HUES64 (cell line): ENCODE measurements at regions not wholly inside any gene's neighbourhood (a gene's known extent, or its start where the extent isn't known, plus 50 kb on each side); places are given as distances from the start of the nearest gene placed in this dataset.
"Not testable (repeated sequence)": the region's sequence is repeated elsewhere in the genome, so short reads cannot be mapped to it uniquely, and the experiment has no call there.

Source experiments
- H3K27ac ChIP-seq: 2 replicates; pipeline ENCODE4 v1.7.0; 2013; ENCODE audit warnings: low read depth, low read length, inconsistent platforms
- H3K27me3 ChIP-seq: 2 replicates; pipeline ENCODE4 v1.6.1; 2013; ENCODE audit warnings: mild to moderate bottlenecking, low read length; ENCODE audit not compliant: insufficient read depth
- H3K36me3 ChIP-seq: 2 replicates; pipeline ENCODE4 v1.6.1; 2013; ENCODE audit warnings: mild to moderate bottlenecking, low read length; ENCODE audit not compliant: insufficient read depth
- H3K4me1 ChIP-seq: 2 replicates; pipeline ENCODE4 v1.6.1; 2013; ENCODE audit warnings: mild to moderate bottlenecking, low read length, moderate library complexity; ENCODE audit not compliant: insufficient read depth
- H3K4me3 ChIP-seq: 2 replicates; pipeline ENCODE4 v1.5.1; 2013; ENCODE audit warnings: mild to moderate bottlenecking, low read length, moderate library complexity
- H3K9ac ChIP-seq: 2 replicates; pipeline ENCODE4 v1.6.1; 2013; ENCODE audit warnings: mild to moderate bottlenecking, low read depth, low read length
- H3K9me3 ChIP-seq: 2 replicates; pipeline ENCODE4 v1.6.1; 2013; ENCODE audit warnings: low read depth, low read length; ENCODE audit not compliant: insufficient read depth
- WGBS: fragments of 150-250, 120-280 bp; methylation state at CpG from one replicate; pipeline ENCODE4 v1.1.7; 2013; ENCODE audit warnings: missing lambda C conversion rate; 5-methylcytosine and 5-hydroxymethylcytosine counted together

DNA sequence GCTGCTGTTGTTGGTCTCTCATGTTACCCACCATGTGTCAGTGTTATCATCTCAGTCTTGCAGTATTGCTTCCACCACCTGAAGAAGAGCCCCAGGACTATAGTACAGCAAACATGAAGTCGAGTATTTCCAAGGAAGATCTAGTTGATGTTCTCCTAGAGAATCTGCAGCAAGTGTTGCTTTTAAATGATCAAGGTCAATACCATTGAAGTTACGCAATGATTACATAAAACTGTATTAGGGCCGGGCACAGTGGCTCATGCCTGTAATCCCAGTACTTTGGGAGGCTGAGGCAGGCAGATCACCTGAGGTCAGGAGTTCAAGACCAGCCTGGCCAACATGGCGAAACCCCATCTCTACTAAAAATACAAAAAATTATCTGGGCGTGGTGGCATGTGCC is 173.9 kb downstream of the TJP1 start:
- H3K4me3 ChIP-seq, H3K36me3 ChIP-seq, H3K27me3 ChIP-seq, H3K9ac ChIP-seq, H3K4me1 ChIP-seq, H3K27ac ChIP-seq: not testable (repeated sequence)
- peaks cover 26% of the 10 kb centered on the region for H3K9me3 ChIP-seq
- WGBS, result 87% methylated on average over 5 of the region's 5 CpGs

GRCh38 chr15:29645841-29646240 is 176.4 kb downstream of the TJP1 start:
- H3K27me3 ChIP-seq, result no peaks in the 10 kb centered on the region

GRCh38 chr15:29644361-29644760 is 177.9 kb downstream of the TJP1 start:
- not testable (repeated sequence) for H3K4me3 ChIP-seq, H3K4me1 ChIP-seq, H3K9ac ChIP-seq, H3K36me3 ChIP-seq, H3K27me3 ChIP-seq, H3K27ac ChIP-seq
- H3K9me3 ChIP-seq, result peaks cover 14% of the 10 kb centered on the region
- 96% methylated on average over 12 of the region's 12 CpGs for WGBS

More at GRCh38 chr15:29645841-29646240, 176.4 kb downstream of the TJP1 start:
- Histone ChIP-seq H3K9me3 (peaks cover 14% of the 10 kb centered on the region), H3K9ac (no peak overlapping the region), H3K36me3 (no peaks in the 10 kb centered on the region), H3K4me1 (no peaks in the 10 kb centered on the region), H3K4me3 (no peak overlapping the region), H3K27ac (no peak overlapping the region)
- 93% methylated on average over 3 of the region's 3 CpGs for WGBS

DNA sequence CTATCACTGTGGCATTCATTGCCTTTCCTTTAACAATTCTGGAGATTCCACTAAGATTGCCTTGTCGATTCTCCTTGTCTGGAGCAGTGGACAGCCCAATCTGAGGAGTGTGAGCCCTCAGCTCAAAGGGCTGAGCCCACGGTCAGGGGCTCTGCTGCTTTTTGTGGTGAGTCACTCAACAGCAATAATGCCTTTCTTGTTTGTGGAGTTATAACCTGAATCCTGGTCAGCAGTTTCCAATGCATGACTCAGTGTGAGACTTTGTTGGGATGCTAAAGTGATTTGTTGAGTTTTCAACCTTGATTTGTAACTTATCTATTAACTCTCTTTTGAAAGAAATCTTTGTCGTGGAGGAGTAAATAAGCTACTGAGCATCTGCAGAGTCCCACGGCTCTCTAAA is 183.5 kb downstream of the TJP1 start:
- no peaks in the 10 kb centered on the region for H3K4me1 ChIP-seq
- H3K27ac ChIP-seq, result no peak overlapping the region
- no peak overlapping the region for H3K4me3 ChIP-seq
- no peaks in the 10 kb centered on the region for H3K27me3 ChIP-seq
- H3K36me3 ChIP-seq, result no peaks in the 10 kb centered on the region
- WGBS, result 87% methylated on average over 4 of the region's 4 CpGs
- no peaks in the 10 kb centered on the region for H3K9me3 ChIP-seq
- H3K9ac ChIP-seq, result no peak overlapping the region

DNA sequence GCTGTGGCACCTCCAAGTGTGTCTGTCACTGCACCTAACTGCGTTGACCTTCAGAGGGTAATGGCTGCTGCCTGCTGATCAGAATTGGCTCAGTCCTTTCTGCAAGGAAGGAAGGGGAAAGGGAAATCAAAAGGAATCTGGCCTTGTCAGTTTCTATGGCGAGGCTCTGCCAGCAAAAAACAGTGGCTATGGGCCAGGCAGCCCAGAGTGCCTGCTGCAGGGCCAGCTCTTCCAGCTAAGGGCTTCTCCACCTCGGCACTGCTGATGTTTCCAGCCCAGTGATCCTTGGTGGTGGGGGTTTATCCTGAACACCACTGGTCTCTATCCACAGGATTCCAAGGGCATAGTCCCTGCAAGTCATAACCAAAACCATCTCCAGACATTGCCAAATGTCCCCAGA is 184.3 kb downstream of the TJP1 start:
- H3K36me3 ChIP-seq, result no peaks in the 10 kb centered on the region
- WGBS, result 92% methylated on average over 3 of the region's 3 CpGs

GRCh38 chr15:29637555-29637954 is 184.7 kb downstream of the TJP1 start:
- Histone ChIP-seq H3K36me3 (no peaks in the 10 kb centered on the region), H3K9ac (no peak overlapping the region), H3K27me3 (no peaks in the 10 kb centered on the region), H3K27ac (no peak overlapping the region), H3K4me1 (no peaks in the 10 kb centered on the region), H3K9me3 (no peaks in the 10 kb centered on the region), H3K4me3 (no peak overlapping the region)
- WGBS, result 95% methylated on average over 7 of the region's 7 CpGs

More for the DNA sequence above, 184.3 kb downstream of the TJP1 start:
- H3K27ac ChIP-seq, result no peak overlapping the region
- no peaks in the 10 kb centered on the region for H3K9me3 ChIP-seq
- H3K9ac ChIP-seq, result no peak overlapping the region
- no peaks in the 10 kb centered on the region for H3K27me3 ChIP-seq
- no peak overlapping the region for H3K4me3 ChIP-seq
- no peaks in the 10 kb centered on the region for H3K4me1 ChIP-seq

GRCh38 chr15:29636921-29637320 is 185.3 kb downstream of the TJP1 start:
- no peaks in the 10 kb centered on the region for H3K9me3 ChIP-seq
- H3K9ac ChIP-seq, result no peak overlapping the region
- H3K36me3 ChIP-seq, result no peaks in the 10 kb centered on the region
- H3K4me1 ChIP-seq, result no peaks in the 10 kb centered on the region
- H3K27me3 ChIP-seq, result no peaks in the 10 kb centered on the region
- no peak overlapping the region for H3K4me3 ChIP-seq
- no peak overlapping the region for H3K27ac ChIP-seq

GRCh38 chr15:29636140-29636539 is 186.1 kb downstream of the TJP1 start:
- Histone ChIP-seq H3K4me3 (no peak overlapping the region), H3K27me3 (no peaks in the 10 kb centered on the region), H3K4me1 (peaks cover 7% of the 10 kb centered on the region; the same call in 1 of the 2 replicates), H3K9ac (no peak overlapping the region), H3K9me3 (no peaks in the 10 kb centered on the region), H3K36me3 (no peaks in the 10 kb centered on the region), H3K27ac (no peak overlapping the region)
- WGBS, result 90% methylated on average over 13 of the region's 13 CpGs

DNA sequence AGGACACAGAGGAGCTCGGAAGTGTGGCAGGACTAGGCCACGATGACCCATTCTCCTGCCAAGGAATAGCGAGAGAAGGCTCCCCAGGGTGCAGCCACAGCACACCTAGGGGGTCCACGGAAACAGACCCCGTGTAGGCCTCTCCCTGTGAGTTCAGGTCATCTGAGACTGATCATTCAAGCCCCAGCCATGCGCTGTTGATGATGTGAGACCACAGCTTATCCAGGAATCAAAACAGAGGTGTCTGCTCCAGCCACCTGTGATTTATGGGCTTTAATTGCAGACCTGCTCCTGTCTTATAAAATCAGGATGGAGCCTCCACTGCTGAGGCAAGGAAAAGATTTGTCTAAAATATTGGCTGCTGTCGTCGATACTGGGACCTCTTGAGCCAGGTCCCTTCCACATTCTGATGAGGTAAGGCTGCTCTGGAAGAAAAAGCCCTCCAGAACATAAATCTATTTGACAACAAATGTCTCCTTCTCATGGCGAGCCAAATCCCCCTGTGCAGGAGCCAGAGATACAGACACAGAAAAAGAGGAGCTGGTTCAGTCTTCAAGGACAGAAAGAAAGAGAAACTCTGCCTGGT is 186.7 kb downstream of the TJP1 start:
- Histone ChIP-seq H3K9me3 (no peaks in the 10 kb centered on the region), H3K36me3 (no peaks in the 10 kb centered on the region), H3K27ac (no peak overlapping the region), H3K9ac (no peak overlapping the region), H3K27me3 (no peaks in the 10 kb centered on the region), H3K4me3 (no peak overlapping the region), H3K4me1 (peaks cover 7% of the 10 kb centered on the region; the same call in 1 of the 2 replicates)
- 91% methylated on average over 9 of the region's 9 CpGs for WGBS

GRCh38 chr15:29633971-29634370 is 188.3 kb downstream of the TJP1 start:
- Histone ChIP-seq H3K27me3 (no peaks in the 10 kb centered on the region), H3K36me3 (no peaks in the 10 kb centered on the region), H3K4me3 (no peak overlapping the region), H3K9ac (no peak overlapping the region), H3K4me1 (peaks cover 7% of the 10 kb centered on the region; the same call in 1 of the 2 replicates), H3K9me3 (no peaks in the 10 kb centered on the region), H3K27ac (no peak overlapping the region)
- 92% methylated on average over 7 of the region's 7 CpGs for WGBS

DNA sequence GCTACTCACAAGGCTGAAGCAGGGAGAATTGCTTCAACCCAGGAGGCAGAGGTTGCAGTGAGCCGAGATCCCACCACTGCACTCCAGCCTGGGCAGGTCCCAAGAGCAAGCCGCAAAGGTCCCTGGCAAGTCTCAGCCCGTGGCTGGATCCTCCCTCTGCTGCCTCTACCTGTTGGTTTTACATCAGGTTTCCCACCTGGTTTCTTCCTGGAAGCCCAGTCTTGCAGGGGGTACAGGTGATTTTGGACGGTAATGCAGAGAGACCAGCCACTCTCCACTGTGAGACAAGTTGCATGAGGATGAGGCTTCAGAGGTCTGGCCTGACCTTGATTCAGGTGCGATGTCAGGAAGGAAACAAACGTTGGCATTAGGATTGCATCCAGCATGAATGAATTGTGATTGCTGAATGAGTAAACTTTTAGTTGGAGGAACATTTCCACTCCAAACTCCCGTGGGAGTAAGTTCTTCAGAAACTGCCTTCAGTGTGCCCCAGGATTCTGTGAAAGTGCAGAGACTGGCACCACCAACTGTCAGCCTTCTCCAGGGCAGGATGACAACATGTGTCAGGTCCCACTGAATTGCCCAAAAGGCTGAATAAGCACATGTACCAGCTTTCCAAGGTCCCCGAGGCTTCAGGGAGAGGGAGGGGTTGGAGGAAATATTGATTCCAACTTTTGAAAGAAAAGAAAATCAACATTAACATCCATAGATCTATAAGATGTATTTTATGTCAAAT is 189.4 kb downstream of the TJP1 start:
- Histone ChIP-seq H3K27ac (no peak overlapping the region), H3K27me3 (no peaks in the 10 kb centered on the region), H3K4me3 (no peak overlapping the region), H3K4me1 (peaks cover 7% of the 10 kb centered on the region; the same call in 1 of the 2 replicates), H3K36me3 (no peaks in the 10 kb centered on the region), H3K9me3 (no peaks in the 10 kb centered on the region), H3K9ac (no peak overlapping the region)
- WGBS, result 94% methylated on average over 8 of the region's 8 CpGs
